Caco-2 (cell line): ENCODE measurements at regions not wholly inside any gene's neighbourhood (a gene's known extent, or its start where the extent isn't known, plus 50 kb on each side); places are given as distances from the start of the nearest gene placed in this dataset.

ENCODE experiments used
- BruUV-seq: library from RNA; stranded (reverse); fragments of 400-500 nt; replicated peaks from 2 replicates; lab custom pipeline; 2021; lab: Mats Ljungman, UMichigan
- CTCF ChIA-PET: fragments of 300-600 bp; sonication (Branson Sonifier 250); formaldehyde crosslinking; loops from one replicate; lab custom pipeline; 2022; ENCODE audit warnings: antibody characterized with exemption; lab: Charles Lee
- POLR2A ChIA-PET: fragments of 300-600 bp; sonication (Branson Sonifier 250); formaldehyde crosslinking; loops from one replicate; lab custom pipeline; 2022; ENCODE audit warnings: antibody characterized with exemption; lab: Charles Lee
- DNase-seq, 2 experiments: peaks; one replicate each; pipeline versions ENCODE4 v3.0.0 to v3.0.0-alpha.2; 2020 to 2022
- H3K27me3 ChIP-seq: replicated peaks from 2 replicates; pipeline ENCODE4 v1.6.0; 2011; ENCODE audit warnings: low read length; ENCODE audit not compliant: control insufficient read depth, insufficient read depth
- H3K36me3 ChIP-seq: 2 replicates; pipeline ENCODE4 v1.5.1; 2011; ENCODE audit warnings: low read length; ENCODE audit not compliant: control insufficient read depth, insufficient read depth
- H3K4me1 ChIP-seq: fragments of 250-450 bp; sonication (Bioruptor Pico); 2 replicates; pipeline ENCODE4 v1.5.1; 2020; ENCODE audit warnings: mild to moderate bottlenecking
- H3K4me3 ChIP-seq: 2 replicates; pipeline ENCODE4 v1.5.1; 2011; ENCODE audit warnings: low read depth, mild to moderate bottlenecking, control low read depth, low read length
- H3K9me3 ChIP-seq: fragments of 250-450 bp; sonication (Bioruptor Pico); 2 replicates; pipeline ENCODE4 v1.5.1; 2020; ENCODE audit warnings: mild to moderate bottlenecking, moderate library complexity
- H3K27ac Mint-ChIP-seq: one replicate; pipeline ENCODE4 v1.8.0; 2022; ENCODE audit warnings: mixed read lengths; ENCODE audit not compliant: unreplicated experiment
- H3K27me3 Mint-ChIP-seq: one replicate; pipeline ENCODE4 v1.8.0; 2022; ENCODE audit warnings: mixed read lengths; ENCODE audit not compliant: insufficient read depth, unreplicated experiment
- H3K36me3 Mint-ChIP-seq: one replicate; pipeline ENCODE4 v1.8.0; 2022; ENCODE audit warnings: mild to moderate bottlenecking, mixed read lengths; ENCODE audit not compliant: insufficient read depth, unreplicated experiment
- H3K4me1 Mint-ChIP-seq: one replicate; pipeline ENCODE4 v1.8.0; 2022; ENCODE audit warnings: low read depth, mixed read lengths; ENCODE audit not compliant: unreplicated experiment
- H3K4me3 Mint-ChIP-seq: one replicate; pipeline ENCODE4 v1.8.0; 2022; ENCODE audit warnings: mild to moderate bottlenecking, moderate library complexity, mixed read lengths; ENCODE audit not compliant: unreplicated experiment
- H3K9me3 Mint-ChIP-seq: one replicate; pipeline ENCODE4 v1.8.0; 2022; ENCODE audit warnings: mixed read lengths; ENCODE audit not compliant: unreplicated experiment
- intact Hi-C: fragments of 100-400 bp; cut with micrococcal nuclease; formaldehyde crosslinking; loops from one replicate; pipeline ENCODE4 v1.10.0; 2022; ENCODE audit not compliant: unreplicated experiment
- TF ChIP-seq, protein P1 (sequence below), 2 experiments: fragments of 200-600 bp in 1 of 2; IDR thresholded peaks; 1 replicate in 1 of 2; 2 replicates in 1 of 2; pipeline versions ENCODE4 v1.5.1 to v1.8.0; 2011 to 2022; ENCODE audit warnings: antibody characterized with exemption in 1 of 2, control low read depth in 1 of 2, inconsistent platforms in 1 of 2, low read depth in 1 of 2, low read length in 1 of 2, mild to moderate bottlenecking in 1 of 2, moderate library complexity in 1 of 2; ENCODE audit not compliant: insufficient read depth in 1 of 2, severe bottlenecking in 1 of 2, unreplicated experiment in 1 of 2

DNA sequence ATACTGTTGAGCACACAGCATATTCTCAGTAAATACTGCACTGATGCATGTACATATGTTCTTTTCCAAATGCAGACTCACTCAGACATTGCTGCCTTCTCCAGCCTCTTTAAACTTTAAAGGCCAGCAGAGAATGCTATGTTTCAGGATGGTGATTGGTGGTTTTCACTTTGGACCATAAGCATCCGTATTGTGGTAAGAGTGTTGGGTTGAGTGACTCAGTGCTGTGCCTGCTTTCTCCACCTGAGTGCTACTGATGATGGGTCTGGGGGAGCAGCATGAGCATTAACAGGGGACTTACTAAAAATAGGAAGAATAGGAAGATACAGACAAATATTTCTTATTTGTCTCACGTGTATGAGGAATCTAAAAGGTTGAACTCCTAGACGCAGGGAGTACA lies 56.3 kb upstream of the ZNF92 start:
- Mint-ChIP-seq H3K36me3 (no peaks in the 10 kb centered on the region), H3K9me3 (no peaks in the 10 kb centered on the region), H3K4me3 (no peak overlapping the region), H3K27ac (no peak overlapping the region), H3K4me1 (no peaks in the 10 kb centered on the region), H3K27me3 (no peaks in the 10 kb centered on the region)
- Histone ChIP-seq H3K36me3 (no peaks in the 10 kb centered on the region), H3K4me3 (no peak overlapping the region), H3K27me3 (no peaks in the 10 kb centered on the region; the same call in 1 of the 2 replicates), H3K9me3 (no peaks in the 10 kb centered on the region), H3K4me1 (no peaks in the 10 kb centered on the region)
- BruUV-seq, result no TSS peak
- intact Hi-C loops, result no loop called here
- CTCF ChIA-PET, result no interaction called here
- POLR2A ChIA-PET, result no interaction called here
- no peak for DNase-seq
- TF ChIP-seq, protein P1, sequence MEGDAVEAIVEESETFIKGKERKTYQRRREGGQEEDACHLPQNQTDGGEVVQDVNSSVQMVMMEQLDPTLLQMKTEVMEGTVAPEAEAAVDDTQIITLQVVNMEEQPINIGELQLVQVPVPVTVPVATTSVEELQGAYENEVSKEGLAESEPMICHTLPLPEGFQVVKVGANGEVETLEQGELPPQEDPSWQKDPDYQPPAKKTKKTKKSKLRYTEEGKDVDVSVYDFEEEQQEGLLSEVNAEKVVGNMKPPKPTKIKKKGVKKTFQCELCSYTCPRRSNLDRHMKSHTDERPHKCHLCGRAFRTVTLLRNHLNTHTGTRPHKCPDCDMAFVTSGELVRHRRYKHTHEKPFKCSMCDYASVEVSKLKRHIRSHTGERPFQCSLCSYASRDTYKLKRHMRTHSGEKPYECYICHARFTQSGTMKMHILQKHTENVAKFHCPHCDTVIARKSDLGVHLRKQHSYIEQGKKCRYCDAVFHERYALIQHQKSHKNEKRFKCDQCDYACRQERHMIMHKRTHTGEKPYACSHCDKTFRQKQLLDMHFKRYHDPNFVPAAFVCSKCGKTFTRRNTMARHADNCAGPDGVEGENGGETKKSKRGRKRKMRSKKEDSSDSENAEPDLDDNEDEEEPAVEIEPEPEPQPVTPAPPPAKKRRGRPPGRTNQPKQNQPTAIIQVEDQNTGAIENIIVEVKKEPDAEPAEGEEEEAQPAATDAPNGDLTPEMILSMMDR (IDR thresholded peaks at IDR 0.05; ENCODE audit: insufficient read depth in 1 of 2, low read depth in 1 of 2, low read length in 1 of 2, severe bottlenecking in 1 of 2, unreplicated experiment in 1 of 2), result no peak

DNA sequence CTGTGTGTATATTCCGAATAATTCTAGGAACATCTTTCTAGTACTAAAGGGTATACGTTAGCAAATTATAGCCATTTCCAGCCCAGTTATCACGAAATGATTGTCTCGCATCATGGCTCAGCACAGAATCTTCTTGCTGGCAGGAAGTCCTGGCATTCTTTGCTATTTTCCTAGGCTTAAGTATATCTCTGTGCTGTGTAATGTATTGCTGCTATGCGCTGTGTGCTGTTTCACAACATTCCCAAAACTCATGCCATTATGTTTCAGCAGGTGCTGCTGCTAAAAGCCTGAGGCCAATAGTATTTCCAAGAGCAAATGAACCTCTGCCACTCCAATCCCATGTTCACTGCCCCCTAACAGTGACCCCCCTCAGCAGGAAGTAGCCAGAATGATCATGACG lies 62.9 kb upstream of the ZNF92 start:
- POLR2A ChIA-PET, result no interaction called here
- CTCF ChIA-PET, result no interaction called here
- no peaks in the 10 kb centered on the region for H3K4me1 ChIP-seq
- BruUV-seq, result no TSS peak
- intact Hi-C loops, result no loop called here
- Mint-ChIP-seq H3K4me1 (no peaks in the 10 kb centered on the region), H3K27me3 (no peaks in the 10 kb centered on the region), H3K27ac (no peak overlapping the region), H3K36me3 (no peaks in the 10 kb centered on the region), H3K4me3 (no peak overlapping the region), H3K9me3 (no peaks in the 10 kb centered on the region)
- no peak overlapping the region for H3K4me3 ChIP-seq
- TF ChIP-seq, protein P1 (IDR thresholded peaks at IDR 0.05; ENCODE audit: insufficient read depth in 1 of 2, low read depth in 1 of 2, low read length in 1 of 2, severe bottlenecking in 1 of 2, unreplicated experiment in 1 of 2), result no peak
- H3K36me3 ChIP-seq, result no peaks in the 10 kb centered on the region
- no peaks in the 10 kb centered on the region for H3K9me3 ChIP-seq
- no peaks in the 10 kb centered on the region; the same call in 1 of the 2 replicates for H3K27me3 ChIP-seq
- no peak for DNase-seq

DNA sequence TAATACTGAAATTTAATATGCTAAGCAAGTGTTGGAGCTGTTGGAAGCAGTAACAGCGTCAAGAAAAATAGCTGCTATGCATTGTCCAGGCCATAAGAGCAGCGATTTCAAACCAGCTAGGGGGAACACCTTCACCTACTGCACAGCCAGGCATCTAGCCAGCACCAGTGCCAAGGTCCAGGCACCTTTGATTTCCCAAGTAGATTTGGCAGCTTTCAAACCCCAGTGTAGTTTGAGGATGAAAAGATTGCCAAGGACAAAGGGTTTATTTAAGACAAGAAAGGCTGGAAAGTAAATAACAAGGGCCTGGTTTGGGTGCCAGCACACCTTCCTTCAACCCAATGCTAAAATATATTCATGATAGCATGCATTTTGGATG lies 65.4 kb upstream of the ZNF92 start:
- no TSS peak for BruUV-seq
- H3K27me3 Mint-ChIP-seq, result no peaks in the 10 kb centered on the region
- ChIA-PET CTCF (interaction anchor here (1.3 kb wide), 1 partner anchor 92 kb away, joined by 16 read pairs; no protein-coding TSS in a partner anchor), POLR2A (no interaction called here)
- Histone ChIP-seq H3K4me3 (no peak overlapping the region), H3K36me3 (no peaks in the 10 kb centered on the region), H3K9me3 (no peaks in the 10 kb centered on the region), H3K27me3 (no peaks in the 10 kb centered on the region), H3K4me1 (no peaks in the 10 kb centered on the region)
- H3K4me3 Mint-ChIP-seq, result no peak overlapping the region
- no peaks in the 10 kb centered on the region for H3K9me3 Mint-ChIP-seq
- intact Hi-C loops, result no loop called here
- TF ChIP-seq, protein P1 (IDR thresholded peaks at IDR 0.05; ENCODE audit: insufficient read depth in 1 of 2, low read depth in 1 of 2, low read length in 1 of 2, severe bottlenecking in 1 of 2, unreplicated experiment in 1 of 2), result no peak
- no peaks in the 10 kb centered on the region for H3K4me1 Mint-ChIP-seq
- no peak overlapping the region for H3K27ac Mint-ChIP-seq
- H3K36me3 Mint-ChIP-seq, result no peaks in the 10 kb centered on the region
- DNase-seq, result no peak
